Fibroblast of pulmonary artery (primary cell): ENCODE measurements at regions not wholly inside any gene's neighbourhood (a gene's known extent, or its start where the extent isn't known, plus 50 kb on each side); places are given as distances from the start of the nearest gene placed in this dataset.

Experiments used
- DNase-seq: peaks from one replicate; pipeline ENCODE4 v3.0.0-alpha.2; 2010; ENCODE audit warnings: low read depth
- H3K4me3 ChIP-seq: replicated peaks from 2 replicates; pipeline ENCODE4 v1.5.1; 2011; ENCODE audit warnings: low read depth, mild to moderate bottlenecking, control low read depth, low read length, moderate library complexity
- CTCF ChIP-seq: IDR thresholded peaks from 2 replicates; pipeline ENCODE4 v1.5.1; 2011; ENCODE audit warnings: mild to moderate bottlenecking, control low read depth, low read length, inconsistent platforms; ENCODE audit errors: missing control alignments

GRCh38 chr1:62937634-62938296 is 153.8 kb downstream of the ATG4C start:
- no peak for DNase-seq
- no peak for TF ChIP-seq CTCF
- no peak overlapping the region for H3K4me3 ChIP-seq

- DNase-seq, result no peak
- no peak for TF ChIP-seq CTCF
- H3K4me3 ChIP-seq, result no peak overlapping the region
These were observed 157.8 kb downstream of the ATG4C start for GRCh38 chr1:62941780-62942179.

- no peak for DNase-seq
- no peak for TF ChIP-seq CTCF
- no peak overlapping the region for H3K4me3 ChIP-seq
These were observed 162.6 kb downstream of the ATG4C start for GRCh38 chr1:62946511-62946910.

- H3K4me3 ChIP-seq, result no peak overlapping the region
- DNase-seq, result no peak
- TF ChIP-seq CTCF, result no peak
These were observed 167.5 kb downstream of the ATG4C start for GRCh38 chr1:62951428-62951827.

- H3K4me3 ChIP-seq, result no peak overlapping the region
- no peak for DNase-seq
- no peak for TF ChIP-seq CTCF
These were observed 168.7 kb downstream of the ATG4C start for GRCh38 chr1:62952596-62952995.

GRCh38 chr1:62953633-62954032 is 169.7 kb downstream of the ATG4C start:
- no peak for TF ChIP-seq CTCF
- no peak for DNase-seq

GRCh38 chr1:62954758-62955157 is 170.8 kb downstream of the ATG4C start:
- no peak for DNase-seq
- no peak for TF ChIP-seq CTCF
- H3K4me3 ChIP-seq, result no peak overlapping the region

More at GRCh38 chr1:62953633-62954032, 169.7 kb downstream of the ATG4C start:
- H3K4me3 ChIP-seq, result no peak overlapping the region
